PC-9 (cell line): ENCODE measurements at regions not wholly inside any gene's neighbourhood (a gene's known extent, or its start where the extent isn't known, plus 50 kb on each side); places are given as distances from the start of the nearest gene placed in this dataset.

Source experiments
- CTCF ChIP-seq: fragments of 200-600 bp; sonication (generic); conservative IDR thresholded peaks from 2 replicates; pipeline ENCODE4 v1.6.1; 2017; ENCODE audit warnings: mixed run types, antibody characterized with exemption, mild to moderate bottlenecking, moderate library complexity
- EZH2 ChIP-seq: fragments of 200-600 bp; sonication (generic); IDR thresholded peaks from 2 replicates; pipeline ENCODE4 v1.8.0; 2017; ENCODE audit warnings: antibody characterized with exemption, low read depth

GRCh38 chr14:98227727-98228111, 1044.3 kb downstream of the BCL11B start:
- TF ChIP-seq CTCF (no peak), EZH2 (no peak)
